HCT116 (cell line): ENCODE measurements at regions not wholly inside any gene's neighbourhood (a gene's known extent, or its start where the extent isn't known, plus 50 kb on each side); places are given as distances from the start of the nearest gene placed in this dataset.

ENCODE experiments used
- ATAC-seq: fragments of 200-7000 bp; cut with Tn5 transposase; 2 replicates; pipeline ENCODE4 v1.9.1; 2020; ENCODE audit warnings: mild to moderate bottlenecking, moderate library complexity
- BruUV-seq: library from RNA; stranded (reverse); fragments of 400-500 nt; replicated peaks from 2 replicates; lab custom pipeline; 2021; lab: Mats Ljungman, UMichigan
- CTCF ChIA-PET: fragments of 300-600 bp; sonication (Branson Sonifier 250); formaldehyde crosslinking; loops from one replicate; lab custom pipeline; 2021; ENCODE audit warnings: antibody characterized with exemption; lab: Charles Lee
- POLR2A ChIA-PET: fragments of 300-600, 350-600 bp; sonication (Branson Sonifier 250); formaldehyde crosslinking; loops from one replicate; lab custom pipeline; 2021; ENCODE audit warnings: antibody characterized with exemption; lab: Charles Lee
- RAD21 ChIA-PET, 2 experiments: fragments of 300-600 bp; sonication (Branson Sonifier 250); formaldehyde crosslinking; loops; one replicate each; lab custom pipeline; 2023; ENCODE audit warnings: low total read pairs in 2 of 2; ENCODE audit not compliant: uncharacterized antibody in 2 of 2, unreplicated experiment in 2 of 2, low non-redundant PET in 1 of 2; lab: Charles Lee
- DNase-seq: peaks from one replicate; pipeline ENCODE4 v3.0.0-alpha.2; 2010; ENCODE audit warnings: low read depth, low spot score
- H2AFZ ChIP-seq: fragments of 200-600 bp; shearing (Covaris generic), sonication (generic); 2 replicates; pipeline ENCODE4 v1.6.1; 2017; ENCODE audit warnings: low read depth, mixed run types, mixed read lengths, antibody characterized with exemption, low read length; ENCODE audit not compliant: poor library complexity, severe bottlenecking
- H3K27ac ChIP-seq: 2 replicates; pipeline ENCODE4 v1.5.1; 2012; ENCODE audit warnings: low read depth, low read length
- H3K27me3 ChIP-seq: fragments of 200-600 bp; sonication (generic); 2 replicates; pipeline ENCODE4 v1.6.1; 2016; ENCODE audit warnings: mixed run types, low read length, mixed read lengths; ENCODE audit not compliant: insufficient read depth
- H3K36me3 ChIP-seq, 2 experiments: fragments of 200-500 bp in 1 of 2; fragments of 200-600 bp in 1 of 2; sonication (Bioruptor generic) in 1 of 2; sonication (generic) in 1 of 2; 2 replicates each; pipeline versions ENCODE4 v1.5.1 to v1.6.1; 2014 to 2016; ENCODE audit warnings: low read length in 2 of 2, inconsistent platforms in 1 of 2, mixed read lengths in 1 of 2, mixed run types in 1 of 2; ENCODE audit not compliant: insufficient read depth in 2 of 2, control insufficient read depth in 1 of 2
- H3K4me1 ChIP-seq, 2 experiments: fragments of 200-600 bp in 1 of 2; sonication (generic) in 1 of 2; 2 replicates each; pipeline versions ENCODE4 v1.5.1 to v1.6.1; 2012 to 2017; ENCODE audit warnings: low read length in 2 of 2, inconsistent platforms in 1 of 2, mild to moderate bottlenecking in 1 of 2, mixed read lengths in 1 of 2, mixed run types in 1 of 2, moderate library complexity in 1 of 2; ENCODE audit not compliant: insufficient read depth in 2 of 2, control insufficient read depth in 1 of 2
- H3K4me2 ChIP-seq: fragments of 200-600 bp; sonication (generic); 2 replicates; pipeline ENCODE4 v1.6.1; 2017; ENCODE audit warnings: mixed run types, low read length, mixed read lengths
- H3K4me3 ChIP-seq, 2 experiments: fragments of 200-600 bp in 1 of 2; sonication (generic) in 1 of 2; replicated peaks in 1 of 2; 2 replicates each; pipeline ENCODE4 v1.5.1; 2011 to 2016; ENCODE audit warnings: low read length in 2 of 2, control low read depth in 1 of 2, low read depth in 1 of 2, mild to moderate bottlenecking in 1 of 2, mixed read lengths in 1 of 2, mixed run types in 1 of 2
- H3K79me2 ChIP-seq: fragments of 200-600 bp; sonication (generic); 2 replicates; pipeline ENCODE4 v1.6.1; 2017; ENCODE audit warnings: mild to moderate bottlenecking, mixed run types, low read length, moderate library complexity, mixed read lengths; ENCODE audit not compliant: insufficient read depth
- H3K9ac ChIP-seq: fragments of 200-600 bp; sonication (generic); 2 replicates; pipeline ENCODE4 v1.6.1; 2016; ENCODE audit warnings: low read length, mixed read lengths
- H3K9me2 ChIP-seq: fragments of 200-600 bp; sonication (generic), shearing (Covaris generic); 2 replicates; pipeline ENCODE4 v1.6.1; 2017; ENCODE audit warnings: mixed run types, mild to moderate bottlenecking, moderate library complexity; ENCODE audit not compliant: insufficient read depth
- H3K9me3 ChIP-seq, 2 experiments: fragments of 200-500 bp in 1 of 2; fragments of 200-600 bp in 1 of 2; sonication (Bioruptor generic) in 1 of 2; sonication (generic) in 1 of 2; 2 replicates each; pipeline ENCODE4 v1.6.1; 2014 to 2017; ENCODE audit warnings: low read length in 2 of 2, mixed read lengths in 2 of 2, inconsistent platforms in 1 of 2, low read depth in 1 of 2, mild to moderate bottlenecking in 1 of 2, mixed run types in 1 of 2, moderate library complexity in 1 of 2; ENCODE audit not compliant: control insufficient read depth in 1 of 2, insufficient read depth in 1 of 2
- H4K20me1 ChIP-seq: fragments of 200-600 bp; sonication (generic), shearing (Covaris generic); 2 replicates; pipeline ENCODE4 v1.6.1; 2017; ENCODE audit warnings: mixed run types, mild to moderate bottlenecking, moderate library complexity; ENCODE audit not compliant: insufficient read depth
- ATF3 ChIP-seq: IDR thresholded peaks from 2 replicates; pipeline ENCODE4 v1.6.1; 2012
- CBX3 ChIP-seq: IDR thresholded peaks from 2 replicates; pipeline ENCODE4 v1.6.1; 2012; ENCODE audit warnings: low read depth
- CEBPB ChIP-seq: IDR thresholded peaks from 2 replicates; pipeline ENCODE4 v1.6.1; 2012; ENCODE audit warnings: low read depth
- EGR1 ChIP-seq: IDR thresholded peaks from 2 replicates; pipeline ENCODE4 v1.6.1; 2012; ENCODE audit warnings: low read depth
- EZH2 ChIP-seq: fragments of 200-600 bp; sonication (generic); IDR thresholded peaks from 2 replicates; pipeline ENCODE4 v1.6.1; 2017; ENCODE audit warnings: antibody characterized with exemption, mixed run types
- POLR2AphosphoS5 ChIP-seq: IDR thresholded peaks from 2 replicates; pipeline ENCODE4 v1.6.1; 2011; ENCODE audit warnings: mild to moderate bottlenecking, low read depth, low read length, moderate library complexity
- RAD21 ChIP-seq: IDR thresholded peaks from 2 replicates; pipeline ENCODE4 v1.6.1; 2012; ENCODE audit warnings: low read depth, mild to moderate bottlenecking
- SP1 ChIP-seq: IDR thresholded peaks from 2 replicates; pipeline ENCODE4 v1.6.1; 2012; ENCODE audit warnings: low read depth
- SRF ChIP-seq: IDR thresholded peaks from 2 replicates; pipeline ENCODE4 v1.6.1; 2012; ENCODE audit warnings: low read depth
- ZBTB33 ChIP-seq: IDR thresholded peaks from 2 replicates; pipeline ENCODE4 v1.6.1; 2011; ENCODE audit warnings: mild to moderate bottlenecking, low read length, moderate library complexity; ENCODE audit not compliant: insufficient replicate concordance; ENCODE audit errors: extremely low read depth
- ZFX ChIP-seq: fragments of 450-650 bp; IDR thresholded peaks from 2 replicates; pipeline ENCODE4 v1.6.1; 2017
- ZNF274 ChIP-seq: fragments of 200-500 bp; sonication (Bioruptor generic); IDR thresholded peaks from 2 replicates; pipeline ENCODE4 v1.6.1; 2014; ENCODE audit warnings: mild to moderate bottlenecking, low read depth, low read length, inconsistent platforms
- intact Hi-C: fragments of 100-400 bp; cut with micrococcal nuclease; formaldehyde crosslinking; loops from 2 replicates; pipeline ENCODE4 v1.10.0; 2022

- Histone ChIP-seq H3K9ac (no peak overlapping the region), H3K4me3 (no peak overlapping the region), H3K9me3 (peaks cover 0 to 6% of the 10 kb centered on the region in 2 experiments; a peak in 2 of 4 replicates), H3K9me2 (no peaks in the 10 kb centered on the region), H3K36me3 (no peaks in the 10 kb centered on the region), H3K27me3 (no peaks in the 10 kb centered on the region), H4K20me1 (no peaks in the 10 kb centered on the region), H3K4me1 (no peaks in the 10 kb centered on the region), H2AFZ (no peak overlapping the region), H3K27ac (no peak overlapping the region), H3K79me2 (no peaks in the 10 kb centered on the region), H3K4me2 (no peak overlapping the region)
- BruUV-seq, result no TSS peak
- ChIA-PET CTCF (no interaction called here), RAD21 (no interaction called here), POLR2A (no interaction called here)
- ATAC-seq (no peak), DNase-seq (no peak)
- TF ChIP-seq SP1 (no peak), SRF (no peak), CEBPB (no peak), POLR2AphosphoS5 (no peak), ZNF274 (no peak), EGR1 (no peak), ZBTB33 (no peak), ZFX (no peak), EZH2 (no peak), CBX3 (no peak), RAD21 (no peak), ATF3 (no peak)
- intact Hi-C loops, result no loop called here
Observed at GRCh38 chr3:26418553-26418952, 204.0 kb upstream of the LRRC3B start.
